Activated CD8-positive, alpha-beta memory T cell treated with anti-CD3 and anti-CD28 coated beads, Interleukin-2, amount 50 U/mL, for 1 hour (primary cell): ENCODE measurements at regions not wholly inside any gene's neighbourhood (a gene's known extent, or its start where the extent isn't known, plus 50 kb on each side); places are given as distances from the start of the nearest gene placed in this dataset.

Experiments
- DNase-seq: peaks from one replicate; pipeline ENCODE4 v3.0.0-alpha.2; 2020; ENCODE audit errors: extremely low read depth

GRCh38 chr2:14336759-14337382 lies 295.6 kb upstream of the LRATD1 start:
- no peak for DNase-seq

GRCh38 chr2:14340703-14341102 lies 291.8 kb upstream of the LRATD1 start:
- DNase-seq: no peak

- no peak for DNase-seq
Observed at GRCh38 chr2:14342313-14342712, 290.2 kb upstream of the LRATD1 start.

- DNase-seq: no peak
Observed at GRCh38 chr2:14344355-14344754, 288.2 kb upstream of the LRATD1 start.

GRCh38 chr2:14348247-14348646 lies 284.3 kb upstream of the LRATD1 start:
- no peak for DNase-seq

GRCh38 chr2:14350856-14351255 lies 281.7 kb upstream of the LRATD1 start:
- DNase-seq: no peak

GRCh38 chr2:14352067-14352466 lies 280.4 kb upstream of the LRATD1 start:
- DNase-seq: no peak

- no peak for DNase-seq
Observed at GRCh38 chr2:14354231-14354630, 278.3 kb upstream of the LRATD1 start.

GRCh38 chr2:14355102-14355501 lies 277.4 kb upstream of the LRATD1 start:
- no peak for DNase-seq

- DNase-seq: no peak
Observed at GRCh38 chr2:14358339-14358738, 274.2 kb upstream of the LRATD1 start.

GRCh38 chr2:14358774-14359173 lies 273.7 kb upstream of the LRATD1 start:
- no peak for DNase-seq

GRCh38 chr2:14363137-14363536 lies 269.4 kb upstream of the LRATD1 start:
- no peak for DNase-seq

GRCh38 chr2:14363976-14364375 lies 268.5 kb upstream of the LRATD1 start:
- DNase-seq: no peak

GRCh38 chr2:14364471-14364870 lies 268.0 kb upstream of the LRATD1 start:
- DNase-seq: no peak

GRCh38 chr2:14385043-14385442 lies 247.5 kb upstream of the LRATD1 start:
- DNase-seq: no peak

- no peak for DNase-seq
Observed at GRCh38 chr2:14387332-14387731, 245.2 kb upstream of the LRATD1 start.

GRCh38 chr2:14388724-14389123 lies 243.8 kb upstream of the LRATD1 start:
- DNase-seq: no peak

- DNase-seq: no peak
Observed at GRCh38 chr2:14396533-14397083, 235.9 kb upstream of the LRATD1 start.

GRCh38 chr2:14398641-14399040 lies 233.9 kb upstream of the LRATD1 start:
- no peak for DNase-seq

GRCh38 chr2:14401873-14402272 lies 230.6 kb upstream of the LRATD1 start:
- no peak for DNase-seq

- DNase-seq: no peak
Observed at GRCh38 chr2:14408695-14409094, 223.8 kb upstream of the LRATD1 start.

- no peak for DNase-seq
Observed at GRCh38 chr2:14417551-14417950, 215.0 kb upstream of the LRATD1 start.

- no peak for DNase-seq
Observed at GRCh38 chr2:14418115-14418514, 214.4 kb upstream of the LRATD1 start.

- no peak for DNase-seq
Observed at GRCh38 chr2:14420851-14421250, 211.7 kb upstream of the LRATD1 start.
